MM.1S (cell line): ENCODE measurements at regions not wholly inside any gene's neighbourhood (a gene's known extent, or its start where the extent isn't known, plus 50 kb on each side); places are given as distances from the start of the nearest gene placed in this dataset.

ENCODE experiments used
- DNase-seq: peaks from one replicate; pipeline ENCODE4 v3.0.0-alpha.2; 2015
- H2AFZ ChIP-seq: fragments of 300-600 bp; sonication (generic); 2 replicates; pipeline ENCODE4 v1.6.0; 2016; ENCODE audit warnings: antibody characterized with exemption, low read length
- H3F3A ChIP-seq: fragments of 300-600 bp; sonication (generic); 2 replicates; pipeline ENCODE4 v1.6.1; 2016; ENCODE audit warnings: mild to moderate bottlenecking, antibody characterized with exemption, low read length, moderate library complexity, mixed read lengths; ENCODE audit not compliant: insufficient read depth
- H3K27ac ChIP-seq: fragments of 300-600 bp; sonication (generic); 2 replicates; pipeline ENCODE4 v1.5.1; 2016; ENCODE audit warnings: mild to moderate bottlenecking, low read length
- H3K27me3 ChIP-seq: fragments of 300-600 bp; sonication (generic); replicated peaks from 2 replicates; pipeline ENCODE4 v1.6.0; 2016; ENCODE audit warnings: low read length; ENCODE audit not compliant: insufficient read depth
- H3K36me3 ChIP-seq: fragments of 300-600 bp; sonication (generic); replicated peaks from 2 replicates; pipeline ENCODE4 v1.6.1; 2016; ENCODE audit warnings: mild to moderate bottlenecking, low read length, mixed read lengths; ENCODE audit not compliant: insufficient read depth
- H3K4me1 ChIP-seq: fragments of 300-600 bp; sonication (generic); 2 replicates; pipeline ENCODE4 v1.6.1; 2016; ENCODE audit warnings: low read length, mixed read lengths
- H3K4me2 ChIP-seq: fragments of 300-600 bp; sonication (generic); 2 replicates; pipeline ENCODE4 v1.6.0; 2016; ENCODE audit warnings: low read depth, low read length
- H3K4me3 ChIP-seq: fragments of 300-600 bp; sonication (generic); 2 replicates; pipeline ENCODE4 v1.5.1; 2016; ENCODE audit warnings: low read length, mixed read lengths
- H3K79me2 ChIP-seq: fragments of 300-600 bp; sonication (generic); 2 replicates; pipeline ENCODE4 v1.6.1; 2016; ENCODE audit warnings: mixed run types, low read length, mixed read lengths
- H3K9ac ChIP-seq: fragments of 300-600 bp; sonication (generic); 2 replicates; pipeline ENCODE4 v1.6.1; 2016; ENCODE audit warnings: low read length, mixed read lengths
- H3K9me2 ChIP-seq: fragments of 300-600 bp; sonication (generic); replicated peaks from 2 replicates; pipeline ENCODE4 v1.6.1; 2016; ENCODE audit warnings: mild to moderate bottlenecking, low read length, mixed read lengths; ENCODE audit not compliant: insufficient read depth
- H3K9me3 ChIP-seq: fragments of 300-600 bp; sonication (generic); replicated peaks from 2 replicates; pipeline ENCODE4 v1.6.1; 2016; ENCODE audit warnings: mild to moderate bottlenecking, low read length, mixed read lengths; ENCODE audit not compliant: insufficient read depth
- H4K20me1 ChIP-seq: fragments of 300-600 bp; sonication (generic); 2 replicates; pipeline ENCODE4 v1.6.1; 2016; ENCODE audit warnings: mild to moderate bottlenecking, low read length, moderate library complexity, mixed read lengths; ENCODE audit not compliant: insufficient read depth
- CTCF ChIP-seq: fragments of 300-600 bp; sonication (generic); IDR thresholded peaks from 2 replicates; pipeline ENCODE4 v1.5.1; 2016; ENCODE audit warnings: antibody characterized with exemption, low read length, mixed read lengths
- EZH2 ChIP-seq: fragments of 300-600 bp; sonication (generic); optimal IDR thresholded peaks from 2 replicates; pipeline ENCODE3; 2017; ENCODE audit warnings: low read depth, mild to moderate bottlenecking, antibody characterized with exemption, low read length, mixed read lengths
- EZH2phosphoT487 ChIP-seq: fragments of 300-600 bp; sonication (generic); IDR thresholded peaks from 2 replicates; pipeline ENCODE4 v1.6.1; 2018; ENCODE audit warnings: antibody characterized with exemption, low read length

- TF ChIP-seq CTCF (no peak), EZH2 (no peak), EZH2phosphoT487 (no peak)
- Histone ChIP-seq H3K79me2 (no peaks in the 10 kb centered on the region), H3K9me3 (no peaks in the 10 kb centered on the region), H3F3A (no peaks in the 10 kb centered on the region), H2AFZ (no peak overlapping the region), H3K4me1 (no peaks in the 10 kb centered on the region), H3K36me3 (no peaks in the 10 kb centered on the region), H4K20me1 (no peaks in the 10 kb centered on the region), H3K27me3 (no peaks in the 10 kb centered on the region), H3K9me2 (no peaks in the 10 kb centered on the region), H3K4me2 (no peak overlapping the region), H3K9ac (no peak overlapping the region), H3K4me3 (no peak overlapping the region), H3K27ac (no peak overlapping the region)
- no peak for DNase-seq
Observed at GRCh38 chr12:102567031-102567985, 86.9 kb upstream of the IGF1 start.

GRCh38 chr12:102565555-102565954, 85.2 kb upstream of the IGF1 start:
- H3K4me3 ChIP-seq, result no peak overlapping the region
- no peak for TF ChIP-seq EZH2phosphoT487
- TF ChIP-seq CTCF, result no peak
- TF ChIP-seq EZH2, result no peak
- H3K9me2 ChIP-seq, result no peaks in the 10 kb centered on the region
- H2AFZ ChIP-seq, result no peak overlapping the region
- H4K20me1 ChIP-seq, result no peaks in the 10 kb centered on the region
- no peak overlapping the region for H3K9ac ChIP-seq
- no peaks in the 10 kb centered on the region for H3K27me3 ChIP-seq
- H3K4me1 ChIP-seq, result no peaks in the 10 kb centered on the region
- H3K79me2 ChIP-seq, result no peaks in the 10 kb centered on the region
- no peaks in the 10 kb centered on the region for H3F3A ChIP-seq
- no peaks in the 10 kb centered on the region for H3K36me3 ChIP-seq
- H3K4me2 ChIP-seq, result no peak overlapping the region
- no peak overlapping the region for H3K27ac ChIP-seq
- DNase-seq, result no peak
- no peaks in the 10 kb centered on the region for H3K9me3 ChIP-seq

GRCh38 chr12:102564026-102564425, 83.7 kb upstream of the IGF1 start:
- Histone ChIP-seq H3K36me3 (no peaks in the 10 kb centered on the region), H3K9ac (no peak overlapping the region), H3K4me1 (no peaks in the 10 kb centered on the region), H3F3A (no peaks in the 10 kb centered on the region), H3K4me3 (no peak overlapping the region), H3K79me2 (no peaks in the 10 kb centered on the region), H3K27ac (no peak overlapping the region), H3K9me2 (no peaks in the 10 kb centered on the region), H3K4me2 (no peak overlapping the region), H4K20me1 (no peaks in the 10 kb centered on the region), H2AFZ (no peak overlapping the region), H3K9me3 (no peaks in the 10 kb centered on the region), H3K27me3 (no peaks in the 10 kb centered on the region)
- DNase-seq, result no peak
- TF ChIP-seq EZH2phosphoT487 (no peak), CTCF (no peak), EZH2 (no peak)
